ENCODE measurements at regions not wholly inside any gene's neighbourhood (a gene's known extent, or its start where the extent isn't known, plus 50 kb on each side); places are given as distances from the start of the nearest gene placed in this dataset.

DNA sequence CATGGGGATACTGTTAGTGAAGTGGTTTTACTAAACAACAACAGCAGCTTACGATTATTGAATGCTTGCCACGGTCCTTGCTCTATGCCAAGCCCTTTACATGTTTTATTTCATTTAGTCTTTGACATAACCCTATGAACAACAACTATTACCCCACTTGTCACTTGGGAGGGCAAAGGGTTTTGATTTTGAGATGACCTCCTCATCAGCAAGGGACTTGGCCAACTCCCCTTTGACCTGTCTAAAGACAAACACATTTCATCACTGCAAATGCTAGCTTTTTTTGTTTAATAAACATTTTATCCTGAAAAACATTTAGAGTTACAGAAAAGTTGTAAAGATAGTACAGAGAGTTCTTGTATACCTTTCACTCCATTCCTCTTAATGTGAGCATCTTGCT lies 152.5 kb upstream of the WNT4 start:
- TF ChIP-seq, protein P1, sequence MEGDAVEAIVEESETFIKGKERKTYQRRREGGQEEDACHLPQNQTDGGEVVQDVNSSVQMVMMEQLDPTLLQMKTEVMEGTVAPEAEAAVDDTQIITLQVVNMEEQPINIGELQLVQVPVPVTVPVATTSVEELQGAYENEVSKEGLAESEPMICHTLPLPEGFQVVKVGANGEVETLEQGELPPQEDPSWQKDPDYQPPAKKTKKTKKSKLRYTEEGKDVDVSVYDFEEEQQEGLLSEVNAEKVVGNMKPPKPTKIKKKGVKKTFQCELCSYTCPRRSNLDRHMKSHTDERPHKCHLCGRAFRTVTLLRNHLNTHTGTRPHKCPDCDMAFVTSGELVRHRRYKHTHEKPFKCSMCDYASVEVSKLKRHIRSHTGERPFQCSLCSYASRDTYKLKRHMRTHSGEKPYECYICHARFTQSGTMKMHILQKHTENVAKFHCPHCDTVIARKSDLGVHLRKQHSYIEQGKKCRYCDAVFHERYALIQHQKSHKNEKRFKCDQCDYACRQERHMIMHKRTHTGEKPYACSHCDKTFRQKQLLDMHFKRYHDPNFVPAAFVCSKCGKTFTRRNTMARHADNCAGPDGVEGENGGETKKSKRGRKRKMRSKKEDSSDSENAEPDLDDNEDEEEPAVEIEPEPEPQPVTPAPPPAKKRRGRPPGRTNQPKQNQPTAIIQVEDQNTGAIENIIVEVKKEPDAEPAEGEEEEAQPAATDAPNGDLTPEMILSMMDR (conservative IDR thresholded peaks at IDR 0.05) = no peak
- TF ChIP-seq EZH2 (IDR thresholded peaks at IDR 0.05; ENCODE audit: low read depth) = no peak

All from PC-9 (cell line).